OCI-M2 (cell line): ENCODE measurements at regions not wholly inside any gene's neighbourhood (a gene's known extent, or its start where the extent isn't known, plus 50 kb on each side); places are given as distances from the start of the nearest gene placed in this dataset.
"Not testable (repeated sequence)": the region's sequence is repeated elsewhere in the genome, so short reads cannot be mapped to it uniquely, and the experiment has no call there.

Experiments
- DNase-seq: peaks from one replicate; lab custom pipeline; 2025; ENCODE audit not compliant: unreplicated experiment; lab: John Stamatoyannopoulos, UW

GRCh38 chr4:81685104-81685503 lies 213.4 kb upstream of the RASGEF1B start:
- DNase-seq = no peak

- DNase-seq = no peak
Observed at GRCh38 chr4:81684352-81684751, 212.6 kb upstream of the RASGEF1B start.

GRCh38 chr4:81682492-81682891 lies 210.8 kb upstream of the RASGEF1B start:
- no peak for DNase-seq

- no peak for DNase-seq
Observed at GRCh38 chr4:81679315-81679714, 207.6 kb upstream of the RASGEF1B start.

DNA sequence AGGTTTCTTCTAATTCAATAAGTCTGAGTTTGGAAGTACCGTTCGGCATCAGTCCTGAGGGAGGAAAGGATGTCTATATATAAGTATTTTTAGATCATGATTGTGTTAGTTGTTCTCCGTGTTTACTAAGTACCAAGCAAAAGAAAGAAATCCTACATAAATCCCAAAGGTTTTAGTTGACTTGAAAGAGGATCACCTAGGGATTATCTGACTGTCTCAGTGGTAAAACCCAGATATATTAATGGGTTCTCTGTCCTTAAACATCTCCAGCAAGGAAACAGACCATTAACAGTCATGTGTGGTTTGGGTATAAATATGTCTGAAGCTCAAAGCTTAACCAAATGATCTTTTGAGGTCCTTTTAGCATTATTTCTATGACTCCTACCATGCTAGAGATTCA lies 207.1 kb upstream of the RASGEF1B start:
- DNase-seq = no peak

DNA sequence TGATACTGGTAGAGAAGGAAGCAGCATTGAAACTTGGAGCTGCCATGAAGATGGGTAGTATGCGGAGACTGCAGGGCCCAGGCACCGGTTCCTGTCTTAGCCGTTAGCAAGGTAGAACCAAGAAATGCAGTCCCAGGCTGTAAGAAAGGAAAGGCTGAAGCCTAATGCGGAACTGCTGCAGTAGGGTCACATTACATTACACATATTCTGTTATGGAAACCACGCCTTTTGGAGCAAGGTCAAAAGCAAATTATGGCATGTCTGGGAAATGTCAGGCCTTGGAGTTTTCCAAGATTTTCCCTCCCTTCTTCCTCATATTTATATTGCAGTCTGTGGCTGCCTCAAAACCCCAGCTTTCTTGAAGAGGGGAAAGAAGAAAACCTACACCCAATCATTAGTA lies 204.8 kb upstream of the RASGEF1B start:
- DNase-seq = no peak

DNA sequence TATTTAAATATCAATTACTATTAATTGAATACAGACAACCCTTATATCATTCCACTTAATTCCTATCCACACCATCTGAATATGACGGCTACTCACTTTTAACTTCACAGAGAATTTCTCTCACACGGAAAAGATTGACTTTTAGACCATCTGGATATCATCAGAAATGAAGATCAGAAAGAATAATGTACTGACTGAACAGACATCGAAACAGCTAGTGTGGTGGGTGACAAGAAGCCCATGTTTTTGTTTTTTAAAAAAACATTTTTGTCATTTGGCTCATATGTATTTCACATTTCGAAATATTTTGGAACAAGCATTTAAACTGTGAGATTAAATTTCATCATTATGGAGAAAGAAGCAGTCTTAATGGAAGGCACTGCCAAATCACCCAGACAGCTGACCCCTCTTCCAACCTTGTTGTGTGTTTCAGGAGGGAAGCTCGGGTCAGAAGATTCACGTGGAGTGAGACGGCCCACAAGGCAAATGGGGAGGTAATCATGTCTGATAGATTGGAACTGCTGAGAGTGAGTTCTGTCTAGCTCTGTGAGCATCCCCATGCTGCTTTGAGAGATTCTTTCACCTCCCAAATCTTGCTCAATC lies 204.2 kb upstream of the RASGEF1B start:
- no peak for DNase-seq

- no peak for DNase-seq
Observed at GRCh38 chr4:81673961-81674360, 202.3 kb upstream of the RASGEF1B start.

- not testable (repeated sequence) for DNase-seq
Observed at GRCh38 chr4:81668328-81668727, 196.6 kb upstream of the RASGEF1B start.

GRCh38 chr4:81667539-81667938 lies 195.8 kb upstream of the RASGEF1B start:
- DNase-seq = no peak

DNA sequence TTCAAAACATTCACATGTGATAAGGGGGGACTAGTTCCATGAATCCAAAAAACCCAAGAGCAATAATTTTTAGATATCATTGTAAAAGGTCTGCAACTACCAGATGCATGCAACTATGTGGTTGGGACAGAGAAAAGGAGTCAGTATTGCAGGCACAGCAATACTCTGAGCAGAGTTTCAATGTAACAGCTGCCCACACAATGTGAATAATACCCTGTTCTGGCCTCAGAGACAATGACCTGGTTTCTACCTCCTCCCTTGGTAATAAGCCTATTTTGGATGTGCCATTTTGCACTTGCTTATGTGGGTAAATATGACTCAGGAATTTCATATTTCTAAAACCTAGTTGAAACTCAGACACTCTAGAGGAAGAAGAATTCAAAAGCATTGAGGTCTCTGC lies 194.8 kb upstream of the RASGEF1B start:
- DNase-seq = no peak

GRCh38 chr4:81665649-81666048 lies 193.9 kb upstream of the RASGEF1B start:
- DNase-seq = no peak

DNA sequence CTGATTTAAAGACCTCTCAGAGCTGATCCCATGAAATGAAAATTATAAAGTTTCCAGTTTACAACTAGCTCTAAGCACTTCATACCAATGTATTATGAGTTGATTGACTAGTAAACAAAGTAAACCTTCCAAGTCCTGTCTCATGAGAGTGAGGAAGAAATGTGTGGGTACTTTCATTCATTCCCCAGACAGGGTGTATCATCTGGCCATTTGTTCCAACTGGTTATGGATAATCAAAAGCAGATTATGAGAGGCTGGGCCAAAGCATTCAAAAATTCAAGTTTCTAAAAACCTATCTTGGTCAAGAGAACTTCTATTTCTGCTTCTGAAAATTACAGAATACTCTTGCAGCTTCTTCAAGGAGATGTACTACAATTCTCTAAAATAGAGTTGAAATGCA lies 193.3 kb upstream of the RASGEF1B start:
- DNase-seq = no peak

- DNase-seq = no peak
Observed at GRCh38 chr4:81664079-81664478, 192.4 kb upstream of the RASGEF1B start.

- no peak for DNase-seq
Observed at GRCh38 chr4:81663368-81663767, 191.7 kb upstream of the RASGEF1B start.

- DNase-seq = no peak
Observed at GRCh38 chr4:81659051-81659450, 187.3 kb upstream of the RASGEF1B start.

DNA sequence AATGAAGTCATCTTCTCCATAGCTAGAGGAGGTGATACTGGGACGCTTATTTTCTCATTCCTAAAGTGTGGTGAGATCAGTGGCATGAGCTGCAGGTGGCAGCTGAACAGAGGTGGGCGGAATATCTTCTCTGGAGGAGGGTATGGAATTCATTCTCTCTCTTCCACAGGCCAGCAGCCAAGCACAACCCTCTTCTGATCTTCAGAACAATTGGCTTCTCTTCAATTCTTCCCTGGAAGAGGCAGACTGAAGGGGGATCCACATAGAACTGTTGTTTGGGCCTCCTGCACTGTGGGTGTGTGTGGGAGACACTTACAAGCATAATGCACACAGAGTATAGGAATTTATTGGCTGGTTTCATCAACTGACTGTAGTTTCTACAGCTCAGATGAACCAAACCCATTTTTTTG lies 180.4 kb upstream of the RASGEF1B start:
- no peak for DNase-seq

DNA sequence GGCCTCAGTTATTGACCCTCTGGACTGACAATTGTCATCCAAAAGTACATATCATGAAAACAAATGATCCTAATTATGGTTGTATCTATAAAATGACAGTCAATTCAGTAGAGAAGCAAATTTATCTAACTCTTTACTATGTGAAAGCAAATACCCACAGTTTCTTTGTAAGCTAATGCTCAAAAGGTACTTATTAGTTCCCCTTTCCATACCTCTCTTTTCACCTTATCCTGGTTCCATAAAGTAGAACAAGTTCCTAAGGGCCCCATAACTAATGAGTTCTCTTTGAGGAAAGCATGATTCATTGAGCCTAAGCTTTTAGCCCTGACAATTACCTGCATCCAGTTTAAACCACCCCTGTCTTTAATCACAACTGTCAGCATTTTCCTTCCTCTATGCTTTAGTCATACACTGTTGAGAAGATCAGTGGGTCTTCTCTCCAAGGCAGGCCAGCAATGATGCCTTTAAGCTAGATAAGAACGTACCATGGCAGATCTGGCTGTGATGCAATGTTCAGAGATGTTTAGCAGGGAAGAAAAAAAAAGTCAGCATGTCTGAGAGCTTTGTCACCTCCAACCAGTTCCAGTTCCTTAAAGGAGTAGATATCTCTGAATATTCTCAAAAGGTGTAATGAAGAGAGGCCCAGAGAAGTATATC lies 179.7 kb upstream of the RASGEF1B start:
- DNase-seq = no peak

GRCh38 chr4:81650606-81651242 lies 179.0 kb upstream of the RASGEF1B start:
- no peak for DNase-seq

DNA sequence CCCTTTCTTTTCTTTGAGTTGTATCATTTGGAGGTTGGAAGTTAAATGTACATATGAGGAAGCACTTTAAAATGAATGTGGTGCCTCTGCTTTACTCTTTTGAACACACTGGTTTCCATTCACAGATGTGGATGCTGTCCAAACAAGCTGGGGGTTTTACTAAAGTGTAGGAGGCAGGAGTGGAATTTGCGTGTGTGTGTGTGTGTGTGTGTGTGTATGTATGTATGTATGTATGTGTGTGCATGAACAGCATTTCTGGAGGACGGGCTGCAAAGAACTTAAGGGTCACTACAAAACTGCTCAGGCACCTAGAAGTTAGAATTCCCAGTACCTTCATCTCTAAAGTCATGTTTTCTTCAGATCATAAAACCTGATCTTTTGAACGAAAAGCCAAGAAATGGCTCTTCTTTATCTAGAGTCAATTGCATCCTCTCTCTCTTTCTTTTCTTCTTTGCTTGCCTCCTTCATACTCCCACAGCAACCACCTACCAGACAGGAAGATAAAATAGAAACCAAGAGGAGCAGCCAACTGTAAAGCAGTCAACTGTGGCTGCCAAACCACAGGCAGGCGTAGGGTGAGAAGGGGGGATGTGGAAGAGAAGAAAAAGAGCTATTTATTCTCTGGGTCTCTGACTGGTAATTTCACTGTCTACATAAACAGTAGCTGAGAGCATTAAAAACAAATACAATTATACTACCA lies 177.0 kb upstream of the RASGEF1B start:
- DNase-seq = no peak

GRCh38 chr4:81647388-81647787 lies 175.7 kb upstream of the RASGEF1B start:
- DNase-seq = no peak

DNA sequence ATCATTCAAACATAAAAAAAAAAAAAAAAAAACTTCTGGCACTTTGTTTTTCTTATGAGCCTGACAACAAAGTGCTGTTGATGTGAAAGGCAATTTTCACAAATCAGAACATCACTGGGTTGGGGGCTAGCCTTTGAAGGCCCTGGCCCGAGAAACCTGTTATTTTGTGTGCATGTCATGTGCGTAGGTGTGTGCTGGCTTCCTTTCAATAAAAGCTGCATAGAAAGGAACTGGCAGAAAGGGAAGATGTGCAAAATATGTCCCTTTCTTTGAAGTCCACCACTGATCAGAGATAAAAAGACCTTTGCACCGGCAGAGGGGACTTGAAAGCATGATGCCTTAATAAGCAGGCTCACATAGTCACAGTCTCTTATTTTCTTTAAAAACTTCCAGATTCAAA lies 170.8 kb upstream of the RASGEF1B start:
- DNase-seq = no peak
